GM18520 (cell line): ENCODE measurements at regions not wholly inside any gene's neighbourhood (a gene's known extent, or its start where the extent isn't known, plus 50 kb on each side); places are given as distances from the start of the nearest gene placed in this dataset.

Experiments used
- ATAC-seq: cut with Tn5 transposase; IDR thresholded peaks from one replicate; pipeline ENCODE4 v1.9.1; 2021; ENCODE audit not compliant: unreplicated experiment

- no peak for ATAC-seq
These were observed 102.1 kb upstream of the MLIP start for GRCh38 chr6:54009052-54009654.

DNA sequence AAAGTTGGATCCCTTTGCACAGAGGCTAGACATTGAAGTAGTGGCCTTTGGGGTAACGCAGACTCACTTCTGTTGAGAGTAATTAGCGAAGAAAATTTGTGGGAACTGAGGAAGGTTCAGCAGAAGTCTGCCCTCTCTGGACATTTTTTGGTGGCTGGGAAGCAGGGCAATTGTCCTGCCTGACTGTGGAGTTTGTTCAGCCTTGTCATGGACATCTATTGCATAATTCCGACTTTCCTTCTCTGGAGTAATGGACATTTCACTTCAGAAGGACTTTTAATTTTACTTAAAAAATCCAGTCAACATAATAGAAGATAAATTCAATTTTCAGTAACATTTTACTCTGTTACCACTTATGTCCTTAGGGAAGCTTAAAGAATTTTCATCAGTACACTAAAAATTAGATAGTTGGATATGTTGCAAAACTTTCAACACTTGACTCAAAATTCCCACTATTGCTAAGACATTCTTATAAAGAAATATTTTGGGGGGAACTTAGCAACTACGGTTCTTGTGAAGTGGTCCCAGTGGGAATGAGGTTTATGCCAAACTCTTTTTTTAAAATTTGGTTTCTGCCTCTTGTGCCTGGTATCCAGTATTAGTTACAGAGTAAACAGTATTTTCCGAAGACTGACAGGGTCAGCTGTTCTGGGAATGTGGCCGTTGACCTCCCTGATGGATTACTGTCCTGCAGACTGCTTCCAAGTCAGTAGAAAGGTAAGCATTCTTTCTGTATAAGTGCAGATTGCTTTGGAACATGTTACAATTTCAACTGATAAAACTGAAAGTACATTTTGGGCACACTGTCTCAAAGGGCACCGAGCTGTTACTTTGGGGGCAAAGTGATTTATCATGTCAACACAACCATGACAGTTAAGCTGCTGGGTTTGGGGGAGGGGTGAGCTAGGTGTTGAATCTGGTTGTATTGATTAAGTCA lies 100.6 kb upstream of the MLIP start:
- ATAC-seq = no peak

DNA sequence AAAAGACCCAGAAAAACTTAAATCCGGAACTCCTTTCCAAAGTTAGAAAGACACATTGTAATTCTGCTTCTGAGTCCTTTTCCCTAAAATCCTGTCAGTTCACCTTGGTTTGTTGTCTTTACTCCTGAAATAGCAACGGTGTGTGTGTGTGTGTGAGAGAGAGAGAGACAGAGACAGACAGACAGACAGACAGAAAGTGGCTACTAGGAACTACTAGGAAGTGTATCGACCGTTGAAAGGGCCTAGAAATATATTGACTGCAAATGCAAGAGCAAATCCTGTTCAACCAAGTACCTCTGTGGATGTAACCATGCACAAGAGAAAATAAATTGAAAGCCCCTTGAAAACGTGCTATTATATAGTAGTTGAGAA lies 100.0 kb upstream of the MLIP start:
- ATAC-seq = no peak

- no peak for ATAC-seq
These were observed 97.3 kb upstream of the MLIP start for GRCh38 chr6:54013966-54014365.

DNA sequence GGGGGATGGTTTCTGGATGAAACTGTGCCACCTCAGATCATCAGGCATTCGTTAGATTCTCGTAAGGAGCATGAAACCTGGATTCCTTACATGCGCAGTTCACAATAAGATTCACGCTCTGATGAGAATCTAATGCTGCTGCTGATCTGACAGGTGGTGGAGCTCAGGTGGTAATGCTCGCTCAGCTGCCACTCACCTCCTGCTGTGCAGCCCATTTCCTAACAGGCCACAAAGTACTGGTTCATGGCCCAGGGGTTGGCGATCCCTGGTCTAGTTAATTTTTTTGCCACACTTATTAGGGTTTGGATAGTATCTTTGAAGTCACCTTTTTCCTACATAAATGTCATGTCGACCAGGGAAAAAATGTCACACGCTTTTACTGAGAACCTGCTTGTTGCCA lies 96.8 kb upstream of the MLIP start:
- ATAC-seq = no peak

DNA sequence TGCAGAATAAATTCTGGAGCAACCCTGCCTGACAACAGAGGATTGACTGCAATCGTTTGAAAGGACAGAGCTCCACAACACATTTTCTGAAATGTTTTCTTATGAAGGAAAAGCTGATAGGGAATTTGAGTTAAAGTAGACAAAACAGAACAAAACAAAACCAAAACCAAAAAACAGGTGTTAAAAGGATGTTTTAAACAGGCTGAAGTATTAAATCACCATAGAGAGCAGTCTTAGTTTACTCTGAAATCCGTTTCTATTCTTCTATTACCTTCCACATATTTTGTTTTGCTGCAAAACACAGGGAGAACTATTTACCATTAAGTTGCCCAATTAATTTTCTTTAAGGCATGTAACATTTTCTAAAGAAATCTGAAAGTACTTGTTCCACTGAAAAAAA lies 93.4 kb upstream of the MLIP start:
- ATAC-seq = no peak

- ATAC-seq = no peak
These were observed 92.5 kb upstream of the MLIP start for GRCh38 chr6:54018722-54019121.

- no peak for ATAC-seq
These were observed 91.4 kb upstream of the MLIP start for GRCh38 chr6:54019860-54020259.

DNA sequence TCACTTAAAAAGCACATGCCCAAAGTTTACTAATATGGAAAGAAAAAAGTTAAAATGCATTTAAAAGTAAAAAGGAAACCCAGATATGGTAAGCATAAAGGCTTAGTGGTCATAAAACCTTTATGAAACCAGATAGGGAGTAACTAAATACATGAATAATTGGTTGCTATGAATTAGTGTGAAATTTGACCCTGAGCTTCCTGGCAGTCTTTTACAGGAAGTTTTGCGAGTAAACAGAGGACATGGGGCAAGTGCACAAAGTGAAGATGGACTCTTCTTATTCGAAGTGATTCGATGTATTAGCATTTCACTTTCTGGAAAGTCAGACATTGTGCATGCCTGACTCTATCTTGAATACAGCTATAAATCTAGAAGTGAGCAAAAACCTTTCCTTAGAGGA lies 90.9 kb upstream of the MLIP start:
- no peak for ATAC-seq

DNA sequence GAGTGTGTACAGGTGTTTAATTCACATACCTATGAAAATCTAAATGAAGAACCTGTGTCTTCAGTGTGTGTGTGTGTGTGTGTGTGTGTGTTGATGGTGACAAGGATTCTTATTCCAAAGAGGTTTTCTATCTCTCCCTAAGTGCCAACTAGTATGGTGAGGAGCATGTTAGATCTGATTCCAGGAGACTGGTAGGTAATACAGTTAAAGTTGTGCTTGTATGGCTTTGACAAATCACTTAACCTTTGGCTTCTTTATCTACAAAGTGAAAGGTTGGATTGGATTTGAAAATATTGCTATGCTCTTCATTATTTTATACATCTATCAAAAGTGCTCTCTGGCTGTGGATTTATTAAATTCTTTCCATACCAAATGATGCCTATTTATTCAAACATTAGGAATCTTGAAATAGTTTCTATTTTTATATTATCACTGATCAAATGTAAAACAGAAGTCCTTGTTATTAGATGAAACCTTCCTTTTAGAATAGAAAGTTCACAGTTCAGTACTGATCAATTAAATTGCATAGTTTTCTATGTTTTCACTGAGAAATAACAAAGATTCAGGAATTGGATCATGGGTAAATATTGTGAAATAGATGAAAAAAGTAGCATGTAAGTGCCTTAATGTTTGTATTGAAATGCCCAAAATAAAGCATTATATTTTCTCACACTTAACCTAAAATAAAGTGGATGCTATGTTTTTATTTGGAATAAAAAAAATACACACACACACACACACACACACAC lies 84.4 kb upstream of the MLIP start:
- ATAC-seq = no peak

DNA sequence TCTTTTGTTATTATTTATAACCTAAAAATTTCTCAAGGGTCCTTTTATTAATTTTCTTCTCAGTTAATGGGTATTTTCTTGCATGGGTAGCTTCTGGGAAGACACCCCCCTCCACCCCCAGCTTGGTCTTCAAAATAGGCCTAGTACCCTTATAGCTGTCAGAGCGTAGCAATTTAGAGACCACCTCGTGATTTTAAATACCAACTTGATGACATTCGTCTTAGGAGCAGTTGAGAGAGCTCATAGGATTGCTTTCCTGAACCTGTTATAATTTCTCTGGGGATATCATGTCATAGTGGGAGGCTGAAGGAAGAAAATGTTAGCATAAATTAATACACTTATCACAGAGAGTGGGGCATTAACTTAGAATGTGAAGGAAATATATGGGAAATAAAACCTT lies 83.1 kb upstream of the MLIP start:
- ATAC-seq = no peak

GRCh38 chr6:54029187-54029586 lies 82.1 kb upstream of the MLIP start:
- no peak for ATAC-seq

DNA sequence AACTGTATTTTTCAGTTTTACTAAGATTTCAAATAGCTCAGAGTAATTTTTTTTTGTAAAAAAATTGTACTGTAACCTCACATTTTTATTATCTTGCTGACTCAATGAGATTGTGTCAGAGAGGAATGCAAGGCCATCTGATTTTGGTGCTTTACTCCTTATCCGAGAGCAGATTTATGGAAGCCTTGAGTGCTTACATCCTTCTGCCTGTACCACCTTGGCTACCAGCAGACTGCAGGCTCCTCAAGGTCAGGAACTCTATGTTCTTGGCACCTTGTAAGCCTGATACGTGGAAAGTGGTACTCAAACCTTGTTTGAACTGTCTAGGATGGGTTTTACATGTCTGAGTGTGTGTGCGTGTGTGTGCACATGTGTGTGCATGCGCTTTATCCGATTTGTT lies 80.1 kb upstream of the MLIP start:
- no peak for ATAC-seq

DNA sequence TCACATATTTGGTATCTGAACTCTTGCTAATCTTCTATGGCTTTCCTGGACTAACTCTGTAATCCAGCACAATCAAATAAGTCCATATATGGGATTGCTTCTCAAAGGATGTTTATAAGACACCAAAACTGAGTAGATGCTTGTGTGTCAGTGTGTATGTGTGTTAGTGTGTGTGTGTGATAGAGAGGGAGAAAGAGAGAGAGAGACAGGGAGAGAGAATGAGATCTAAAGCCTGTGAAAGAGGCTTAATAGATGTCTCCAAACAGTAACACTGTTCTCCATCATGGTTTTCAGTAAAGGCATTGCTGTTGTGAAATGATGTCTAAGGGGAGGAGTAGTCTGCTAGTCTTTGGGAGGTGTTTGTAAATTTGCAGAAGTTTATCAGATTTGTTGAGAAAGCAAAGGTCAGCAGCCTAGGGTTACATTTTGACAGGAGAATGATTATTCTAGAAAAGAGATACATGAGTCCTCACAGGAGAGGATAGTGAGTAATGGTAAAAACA lies 73.9 kb upstream of the MLIP start:
- no peak for ATAC-seq

- no peak for ATAC-seq
These were observed 70.7 kb upstream of the MLIP start for GRCh38 chr6:54040545-54040944.

DNA sequence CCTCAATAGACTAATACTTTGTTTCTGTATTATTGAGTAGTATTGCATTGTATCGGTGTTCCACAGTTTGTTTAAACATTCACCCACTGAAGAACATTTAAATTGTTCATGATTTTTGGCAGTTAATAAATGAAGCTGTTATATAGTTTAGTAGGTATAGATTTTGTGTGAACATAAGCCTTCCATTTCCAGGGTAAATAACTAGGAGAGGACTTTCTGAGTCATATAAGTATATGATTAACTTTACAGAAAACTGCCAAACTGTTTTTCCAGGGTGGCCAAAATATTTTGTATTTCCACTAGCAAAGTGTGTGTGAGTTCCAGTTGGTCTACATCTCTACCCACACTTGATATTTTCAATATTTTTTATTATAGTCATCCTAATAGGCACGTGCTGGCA lies 70.0 kb upstream of the MLIP start:
- ATAC-seq = no peak

DNA sequence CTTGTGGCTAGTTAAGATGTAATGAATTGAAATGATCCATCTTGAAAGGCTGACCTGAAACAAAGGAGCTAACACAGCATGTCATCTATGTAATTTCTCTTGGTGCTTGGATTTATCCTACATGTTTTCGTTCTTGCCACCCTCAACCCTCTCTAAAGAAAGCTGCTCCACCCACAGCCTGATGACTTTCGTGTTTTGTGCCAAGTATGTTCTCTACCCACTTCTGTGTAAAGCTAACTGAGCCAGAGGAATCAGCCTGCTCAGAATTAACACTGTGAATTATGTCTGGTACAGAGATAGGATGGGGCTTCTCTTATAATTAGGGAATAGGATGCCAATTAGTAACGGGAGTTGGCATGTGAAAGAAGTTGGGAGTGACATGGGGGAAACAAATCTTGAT lies 67.9 kb upstream of the MLIP start:
- ATAC-seq = no peak

DNA sequence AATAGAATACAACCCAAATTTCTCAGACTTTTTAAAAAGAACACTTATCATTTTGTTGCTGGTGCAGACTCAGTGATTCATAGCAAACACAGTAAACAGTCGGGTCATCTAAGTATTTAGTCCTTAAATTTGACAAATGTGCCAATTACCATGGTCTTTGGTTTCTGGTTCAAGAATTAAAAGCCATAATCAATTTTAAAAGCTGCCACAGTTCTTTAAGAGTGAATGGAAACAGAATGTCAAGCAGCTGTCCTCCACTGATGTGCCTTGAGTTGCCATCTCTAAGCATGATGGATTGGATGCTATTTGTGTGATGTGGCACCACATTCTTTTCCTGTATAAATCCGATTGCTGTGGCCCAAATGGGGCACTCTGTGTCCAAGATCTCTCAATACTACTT lies 67.2 kb upstream of the MLIP start:
- ATAC-seq = no peak

DNA sequence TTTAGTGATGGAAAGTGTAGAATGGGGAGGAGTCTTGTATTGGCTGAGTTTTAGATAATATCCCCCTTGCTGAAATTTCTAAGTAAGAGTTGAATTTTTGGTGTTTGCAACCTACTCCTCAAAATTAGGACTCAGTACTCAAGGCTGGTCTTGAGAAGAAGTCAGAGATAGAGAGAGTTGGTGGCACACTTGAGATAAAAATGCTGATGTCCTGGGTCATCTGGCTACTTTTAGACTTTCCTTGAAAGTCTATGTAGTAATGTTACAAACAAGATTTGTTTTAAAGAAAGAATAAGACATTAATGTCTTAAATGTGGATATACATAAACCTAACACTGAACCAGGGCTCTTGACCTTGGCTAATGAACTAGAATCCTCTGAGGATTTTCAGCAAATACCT lies 62.5 kb upstream of the MLIP start:
- ATAC-seq = no peak

GRCh38 chr6:54050750-54051149 lies 60.5 kb upstream of the MLIP start:
- no peak for ATAC-seq

- no peak for ATAC-seq
These were observed 57.3 kb upstream of the MLIP start for GRCh38 chr6:54053881-54054391.

DNA sequence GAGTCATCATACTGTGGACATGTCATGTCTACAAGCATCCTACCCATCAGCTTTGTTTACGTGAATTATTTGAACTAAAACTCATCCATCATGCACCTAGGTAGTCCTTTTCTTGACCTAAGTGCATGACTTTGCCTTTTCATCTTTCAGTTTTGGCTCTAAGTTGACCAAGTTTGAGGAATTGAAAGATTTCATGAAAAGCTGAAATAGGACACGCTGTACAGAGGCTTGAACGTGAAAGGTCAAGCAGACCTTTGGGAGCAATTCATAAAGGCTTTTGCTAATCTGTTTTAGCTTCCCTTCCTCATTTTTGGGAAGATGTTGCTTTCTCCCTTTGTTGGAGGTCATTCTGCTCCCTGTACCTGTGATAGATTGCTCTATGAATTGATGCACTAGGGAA lies 55.1 kb upstream of the MLIP start:
- no peak for ATAC-seq
